K562 (cell line): ENCODE measurements at regions not wholly inside any gene's neighbourhood (a gene's known extent, or its start where the extent isn't known, plus 50 kb on each side); places are given as distances from the start of the nearest gene placed in this dataset.
"Not testable (repeated sequence)": the region's sequence is repeated elsewhere in the genome, so short reads cannot be mapped to it uniquely, and the experiment has no call there.

ENCODE experiments used
- ATAC-seq: fragments of 200-7000 bp; cut with Tn5 transposase; 3 replicates; pipeline ENCODE4 v1.9.1; 2020; ENCODE audit warnings: moderate library complexity
- BruUV-seq: library from RNA; stranded (reverse); fragments of 400-500 nt; replicated peaks from 2 replicates; lab custom pipeline; 2021; lab: Mats Ljungman, UMichigan
- CTCF ChIA-PET: fragments of 300-600 bp; formaldehyde crosslinking; extraction: SDS; loops from one replicate; lab custom pipeline; 2021; ENCODE audit warnings: low intra/inter-chr PET ratio; lab: Yijun Ruan, JAX
- POLR2A ChIA-PET: fragments of 300-600, 350-650 bp; sonication (Branson Sonifier 250); formaldehyde crosslinking; extraction: SDS; loops from one replicate; lab custom pipeline; 2021; ENCODE audit warnings: antibody characterized with exemption, inconsistent platforms; lab: Yijun Ruan, JAX
- DNase-seq, 4 experiments: peaks; one replicate each; pipeline versions ENCODE4 v3.0.0 to v3.0.0-alpha.2; 2011 to 2018; ENCODE audit warnings: low spot score in 3 of 4, mixed read lengths in 3 of 4; ENCODE audit errors: extremely low read depth in 1 of 4
- FAIRE-seq: peaks from 2 replicates; lab custom pipeline; 2011; peaks lifted over from hg19 to GRCh38; lab: Jason Lieb, UNC
- H2AFZ ChIP-seq: 2 replicates; pipeline ENCODE4 v1.6.0; 2011; ENCODE audit warnings: low read depth, low read length, control low read depth, inconsistent platforms
- H3K27ac ChIP-seq: fragments of 200-600 bp; 3 replicates; pipeline ENCODE4 v1.8.0; 2011; ENCODE audit warnings: low read depth, mild to moderate bottlenecking, control low read depth, inconsistent platforms, low read length, moderate library complexity, mixed read lengths; ENCODE audit errors: extremely low read depth
- H3K27me3 ChIP-seq, 2 experiments: fragments of 300-600 bp in 1 of 2; 2 replicates in 1 of 2; 3 replicates in 1 of 2; pipeline versions ENCODE4 v1.6.0 to v1.8.0; 2011; ENCODE audit warnings: inconsistent platforms in 2 of 2, low read length in 2 of 2, mild to moderate bottlenecking in 1 of 2, mixed read lengths in 1 of 2, moderate library complexity in 1 of 2; ENCODE audit not compliant: control insufficient read depth in 2 of 2, insufficient read depth in 2 of 2
- H3K36me3 ChIP-seq: fragments of 300-600 bp; 3 replicates; pipeline ENCODE4 v1.8.0; 2011; ENCODE audit warnings: mild to moderate bottlenecking, low read length, inconsistent platforms; ENCODE audit not compliant: control insufficient read depth, insufficient read depth
- H3K4me1 ChIP-seq, 2 experiments: fragments of 200-600 bp in 1 of 2; replicated peaks in 1 of 2; 2 replicates in 1 of 2; 3 replicates in 1 of 2; pipeline versions ENCODE4 v1.5.1 to v1.8.0; 2011; ENCODE audit warnings: inconsistent platforms in 2 of 2, low read length in 2 of 2, mild to moderate bottlenecking in 1 of 2, mixed read lengths in 1 of 2, moderate library complexity in 1 of 2; ENCODE audit not compliant: control insufficient read depth in 2 of 2, insufficient read depth in 2 of 2
- H3K4me2 ChIP-seq: 2 replicates; pipeline ENCODE4 v1.6.1; 2011; ENCODE audit warnings: low read length, control low read depth, inconsistent platforms, mixed read lengths; ENCODE audit not compliant: insufficient read depth
- H3K4me3 ChIP-seq: fragments of 200-600 bp; sonication (generic), shearing (Covaris generic); 2 replicates; pipeline ENCODE4 v1.5.1; 2016; ENCODE audit warnings: control low read depth, inconsistent platforms
- H3K79me2 ChIP-seq: fragments of 200-600 bp; 3 replicates; pipeline ENCODE4 v1.8.0; 2011; ENCODE audit warnings: low read length, inconsistent platforms; ENCODE audit not compliant: control insufficient read depth, insufficient read depth
- H3K9ac ChIP-seq, 2 experiments: 2 replicates each; pipeline versions ENCODE4 v1.6.0 to v1.6.1; 2011; ENCODE audit warnings: low read depth in 2 of 2, low read length in 2 of 2, control low read depth in 1 of 2, inconsistent platforms in 1 of 2, mild to moderate bottlenecking in 1 of 2, mixed read lengths in 1 of 2; ENCODE audit not compliant: insufficient read depth in 1 of 2
- H3K9me1 ChIP-seq: one replicate; pipeline ENCODE4 v1.6.0; 2011; ENCODE audit warnings: inconsistent platforms, mild to moderate bottlenecking, low read length, moderate library complexity; ENCODE audit not compliant: control insufficient read depth, insufficient read depth
- H3K9me3 ChIP-seq: replicated peaks from 2 replicates; pipeline ENCODE4 v1.5.1; 2011; ENCODE audit warnings: low read depth, low read length, inconsistent platforms; ENCODE audit not compliant: control insufficient read depth, insufficient read depth
- H4K20me1 ChIP-seq: replicated peaks from 2 replicates; pipeline ENCODE4 v1.6.1; 2011; ENCODE audit warnings: low read length, inconsistent platforms, mixed read lengths; ENCODE audit not compliant: control insufficient read depth, insufficient read depth
- CAMTA2 ChIP-seq: fragments of 250-450 bp; sonication (Bioruptor Pico); conservative IDR thresholded peaks from 2 replicates; pipeline ENCODE4 v1.5.1; 2022
- GABPA ChIP-seq: fragments of 200-800 bp; sonication (Bioruptor generic); conservative IDR thresholded peaks from 2 replicates; pipeline ENCODE4 v1.6.1; 2016; ENCODE audit warnings: low read depth, missing genetic modification characterization, missing compliant biosample characterization
- PHTF2 ChIP-seq: fragments of 250-450 bp; sonication (Bioruptor Pico); IDR thresholded peaks from 2 replicates; pipeline ENCODE4 v1.5.0; 2021; ENCODE audit warnings: mild to moderate bottlenecking
- SAFB ChIP-seq: fragments of 200-400 bp; formaldehyde crosslinking; IDR thresholded peaks from 2 replicates; pipeline ENCODE4 v1.6.1; 2017; ENCODE audit warnings: low read depth, low read length, borderline replicate concordance
- SAP30 ChIP-seq: fragments of 200-600 bp; sonication (generic); IDR thresholded peaks from 2 replicates; pipeline ENCODE4 v1.6.1; 2012; ENCODE audit warnings: borderline replicate concordance, low read depth, mild to moderate bottlenecking, moderate library complexity, low read length, control low read depth, inconsistent platforms; ENCODE audit not compliant: insufficient read depth, poor library complexity, severe bottlenecking
- SPI1 ChIP-seq: IDR thresholded peaks from 2 replicates; pipeline ENCODE4 v1.6.1; 2011; ENCODE audit warnings: low read depth, low read length, control low read depth, borderline replicate concordance
- SREBF1 ChIP-seq: fragments of 150-350 bp; IDR thresholded peaks from 2 replicates; pipeline ENCODE4 v1.6.1; 2014; ENCODE audit warnings: antibody characterized with exemption, low read depth, low read length, borderline replicate concordance
- ZNF12 ChIP-seq: sonication (generic); formaldehyde crosslinking; IDR thresholded peaks from 2 replicates; pipeline ENCODE4 v1.4.0; 2020; ENCODE audit warnings: mild to moderate bottlenecking, missing genetic modification reagents
- ZNF717 ChIP-seq: fragments of 250-450 bp; sonication (Bioruptor Pico); IDR thresholded peaks from 2 replicates; pipeline ENCODE4 v1.5.0; 2021
- ZNF76 ChIP-seq: fragments of 250-450 bp; sonication (Bioruptor Pico); IDR thresholded peaks from 2 replicates; pipeline ENCODE4 v1.4.0; 2020; ENCODE audit warnings: mild to moderate bottlenecking, moderate library complexity, borderline replicate concordance
- ZZZ3 ChIP-seq: fragments of 450-650 bp; IDR thresholded peaks from 2 replicates; pipeline ENCODE4 v1.6.1; 2016; ENCODE audit warnings: antibody characterized with exemption, mild to moderate bottlenecking, moderate library complexity
- WGBS: fragments of 100-300 bp; shearing (Covaris generic); methylation state at CpG from one replicate; pipeline ENCODE4 v1.1.6; 2016; ENCODE audit warnings: low coverage, mixed read lengths; ENCODE audit not compliant: insufficient coverage; ENCODE audit errors: missing lambda C conversion rate; 5-methylcytosine and 5-hydroxymethylcytosine counted together
- in situ Hi-C: fragments of 300-500 bp; cut with MboI; formaldehyde crosslinking; loops from 4 replicates; pipeline ENCODE4 v1.15.0; 2018; ENCODE audit warnings: inconsistent platforms, mixed read lengths
- intact Hi-C: fragments of 100-400 bp; cut with micrococcal nuclease; formaldehyde crosslinking; loops from 2 replicates; pipeline ENCODE4 v1.14.2; 2022
- TF ChIP-seq, protein P1 (sequence below), 2 experiments: IDR thresholded peaks in 1 of 2; conservative IDR thresholded peaks in 1 of 2; 2 replicates each; pipeline ENCODE4 v1.6.1; 2016; ENCODE audit warnings: low read depth in 2 of 2, mild to moderate bottlenecking in 1 of 2, missing compliant biosample characterization in 1 of 2, missing genetic modification characterization in 1 of 2, moderate library complexity in 1 of 2

DNA sequence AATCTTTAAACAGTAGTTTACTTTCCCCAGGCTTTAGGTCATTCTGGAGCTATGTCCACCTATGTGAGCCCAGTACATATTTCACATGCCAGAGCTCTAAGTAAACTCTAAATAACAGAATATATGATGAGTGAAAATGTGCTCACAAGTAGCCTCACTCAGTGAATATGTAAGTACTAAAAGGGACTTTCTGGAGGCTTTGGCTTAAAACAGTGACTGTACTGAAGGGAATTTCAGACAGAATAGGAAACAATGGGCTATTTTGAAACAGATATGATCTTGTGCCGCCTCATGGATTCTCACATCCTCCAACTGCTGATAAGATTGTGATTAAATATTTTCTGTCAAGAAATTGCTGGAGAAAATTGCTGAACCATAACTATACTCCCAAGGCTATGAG lies 747.9 kb downstream of the SOCS6 start (continued):
- no peak for TF ChIP-seq ZNF76 (CRISPR knock-in tag)
- no peak for TF ChIP-seq GABPA
- TF ChIP-seq PHTF2 (CRISPR knock-in tag), result no peak
- TF ChIP-seq CAMTA2 (CRISPR knock-in tag), result no peak
- TF ChIP-seq SREBF1, result no peak
- TF ChIP-seq, protein P1, sequence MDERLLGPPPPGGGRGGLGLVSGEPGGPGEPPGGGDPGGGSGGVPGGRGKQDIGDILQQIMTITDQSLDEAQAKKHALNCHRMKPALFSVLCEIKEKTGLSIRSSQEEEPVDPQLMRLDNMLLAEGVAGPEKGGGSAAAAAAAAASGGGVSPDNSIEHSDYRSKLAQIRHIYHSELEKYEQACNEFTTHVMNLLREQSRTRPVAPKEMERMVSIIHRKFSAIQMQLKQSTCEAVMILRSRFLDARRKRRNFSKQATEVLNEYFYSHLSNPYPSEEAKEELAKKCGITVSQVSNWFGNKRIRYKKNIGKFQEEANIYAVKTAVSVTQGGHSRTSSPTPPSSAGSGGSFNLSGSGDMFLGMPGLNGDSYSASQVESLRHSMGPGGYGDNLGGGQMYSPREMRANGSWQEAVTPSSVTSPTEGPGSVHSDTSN (CRISPR knock-in tag; IDR thresholded peaks at IDR 0.05; ENCODE audit: low read depth), result no peak
- TF ChIP-seq, protein P1 (tag; conservative IDR thresholded peaks at IDR 0.05; ENCODE audit: low read depth), result no peak
- TF ChIP-seq ZNF717 (CRISPR knock-in tag), result no peak
- TF ChIP-seq ZNF12 (CRISPR knock-in tag), result no peak
- no peak for TF ChIP-seq SAP30
- TF ChIP-seq ZZZ3, result no peak
- TF ChIP-seq SPI1, result no peak
- TF ChIP-seq SAFB, result no peak

DNA sequence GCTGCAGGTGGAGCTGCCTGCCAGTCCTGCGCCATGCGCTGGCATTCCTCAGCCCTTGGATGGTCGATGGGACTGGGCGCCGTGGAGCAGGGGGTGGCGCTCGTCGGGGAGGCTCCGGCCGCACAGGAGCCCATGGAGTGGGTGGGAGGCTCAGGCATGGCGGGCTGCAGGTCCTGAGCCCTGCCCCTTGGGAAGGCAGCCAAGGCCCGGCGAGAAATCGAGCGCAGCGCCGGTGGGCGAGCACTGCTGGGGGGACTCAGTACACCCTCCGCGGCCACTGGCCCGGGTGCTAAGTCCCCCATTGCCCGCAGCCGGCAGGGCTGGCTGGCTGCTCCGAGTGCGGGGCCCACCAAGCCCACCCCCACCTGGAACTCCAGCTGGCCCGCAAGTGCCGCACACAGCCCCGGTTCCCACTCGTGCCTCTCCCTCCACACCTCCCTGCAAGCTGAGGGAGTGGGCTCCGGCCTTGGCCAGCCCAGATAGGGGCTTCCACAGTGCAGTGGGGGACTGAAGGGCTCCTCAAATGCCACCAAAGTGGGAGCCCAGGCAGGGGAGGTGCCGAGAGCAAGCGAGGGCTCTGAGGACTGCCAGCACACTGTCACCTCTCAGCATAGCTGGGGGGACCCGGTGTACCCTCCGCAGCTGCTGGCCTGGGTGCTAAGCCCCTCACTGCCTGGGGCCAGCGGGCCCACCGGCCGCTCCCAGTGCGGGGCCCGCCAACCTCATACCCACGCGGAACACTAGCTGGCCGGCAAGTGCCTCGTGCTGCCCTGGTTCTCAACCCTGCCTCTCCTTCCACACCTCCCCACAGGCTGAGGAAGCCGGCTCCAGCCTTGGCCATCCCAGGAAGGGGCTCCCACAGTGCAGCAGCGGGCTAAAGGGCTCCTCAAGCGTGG lies 742.7 kb downstream of the SOCS6 start:
- H3K36me3 ChIP-seq, H3K9me3 ChIP-seq, intact Hi-C loops, H3K4me2 ChIP-seq, in situ Hi-C loops, H3K79me2 ChIP-seq, H3K9me1 ChIP-seq, H3K27ac ChIP-seq, H3K4me3 ChIP-seq, H3K9ac ChIP-seq, H3K27me3 ChIP-seq, CTCF ChIA-PET, H3K4me1 ChIP-seq, BruUV-seq, ATAC-seq, FAIRE-seq, POLR2A ChIA-PET, H2AFZ ChIP-seq, DNase-seq, H4K20me1 ChIP-seq: not testable (repeated sequence)
- 0% methylated on average over 7 of the region's 46 CpGs for WGBS

DNA sequence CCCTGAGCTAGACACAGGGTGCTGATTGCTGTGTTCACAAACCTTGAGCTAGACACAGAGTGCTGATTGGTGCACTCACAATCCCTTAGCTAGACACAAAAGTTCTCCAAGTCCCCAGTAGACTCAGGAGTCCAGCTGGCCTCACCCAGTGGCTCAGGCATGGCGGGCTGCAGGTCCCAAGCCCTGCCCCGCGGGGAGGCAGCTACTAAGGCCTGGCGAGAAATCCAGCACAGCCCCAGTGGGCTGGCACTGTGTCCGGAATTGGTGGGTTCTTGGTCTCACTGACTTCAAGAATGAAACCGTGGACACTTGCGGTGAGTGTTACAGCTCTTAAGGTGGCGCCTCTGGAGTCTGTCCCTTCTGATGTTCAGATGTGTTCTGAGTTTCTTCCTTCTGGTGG lies 741.2 kb downstream of the SOCS6 start:
- DNase-seq, intact Hi-C loops, H4K20me1 ChIP-seq, FAIRE-seq, CTCF ChIA-PET, H3K27me3 ChIP-seq, in situ Hi-C loops, POLR2A ChIA-PET, H3K9me1 ChIP-seq, H3K9ac ChIP-seq, H3K4me1 ChIP-seq, H3K9me3 ChIP-seq, H2AFZ ChIP-seq, ATAC-seq, H3K4me3 ChIP-seq, H3K36me3 ChIP-seq, H3K27ac ChIP-seq, BruUV-seq, H3K4me2 ChIP-seq, H3K79me2 ChIP-seq: not testable (repeated sequence)
- 2% methylated on average over 7 of the region's 8 CpGs for WGBS
